IPS-15b (cell line): ENCODE measurements at regions not wholly inside any gene's neighbourhood (a gene's known extent, or its start where the extent isn't known, plus 50 kb on each side); places are given as distances from the start of the nearest gene placed in this dataset.

Experiments
- H3K27me3 ChIP-seq: one replicate; pipeline ENCODE4 v1.6.1; 2013; ENCODE audit warnings: low read length; ENCODE audit not compliant: control insufficient read depth, insufficient read depth
- H3K36me3 ChIP-seq: one replicate; pipeline ENCODE4 v1.6.1; 2013; ENCODE audit warnings: low read length; ENCODE audit not compliant: control insufficient read depth, insufficient read depth
- H3K4me1 ChIP-seq: one replicate; pipeline ENCODE4 v1.6.1; 2013; ENCODE audit warnings: mild to moderate bottlenecking, low read length; ENCODE audit not compliant: control insufficient read depth, insufficient read depth
- H3K4me3 ChIP-seq: one replicate; pipeline ENCODE4 v1.5.1; 2013; ENCODE audit warnings: low read depth, low read length
- H3K9ac ChIP-seq: one replicate; pipeline ENCODE4 v1.6.1; 2013; ENCODE audit warnings: low read depth, mild to moderate bottlenecking, low read length
- H3K9me3 ChIP-seq: one replicate; pipeline ENCODE4 v1.6.1; 2013; ENCODE audit warnings: mild to moderate bottlenecking, low read length; ENCODE audit not compliant: control insufficient read depth, insufficient read depth

DNA sequence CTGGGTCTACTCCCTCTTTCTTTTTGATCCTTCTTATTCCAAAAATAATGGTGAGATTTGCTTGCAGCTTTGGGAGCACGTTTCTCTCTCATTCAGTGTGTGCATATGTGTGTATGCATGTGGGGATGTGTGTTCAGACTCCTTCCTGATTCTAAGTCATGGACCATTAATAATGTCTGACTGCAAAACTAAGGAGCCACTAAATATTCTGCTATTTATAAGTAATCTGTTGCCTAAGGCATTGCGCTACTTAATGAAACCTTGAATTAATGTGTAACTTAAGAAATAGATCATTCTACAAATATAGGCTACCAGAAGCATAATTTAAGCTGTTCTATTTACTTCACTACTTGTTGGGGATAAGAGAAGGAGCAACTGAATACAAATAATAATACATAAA lies 182.1 kb downstream of the TFCP2L1 start:
- no peaks in the 10 kb centered on the region for H3K4me1 ChIP-seq
- H3K36me3 ChIP-seq: no peaks in the 10 kb centered on the region
- peaks cover 2% of the 10 kb centered on the region for H3K27me3 ChIP-seq
- H3K9me3 ChIP-seq: no peaks in the 10 kb centered on the region
- H3K9ac ChIP-seq: no peak overlapping the region
- H3K4me3 ChIP-seq: no peak overlapping the region

DNA sequence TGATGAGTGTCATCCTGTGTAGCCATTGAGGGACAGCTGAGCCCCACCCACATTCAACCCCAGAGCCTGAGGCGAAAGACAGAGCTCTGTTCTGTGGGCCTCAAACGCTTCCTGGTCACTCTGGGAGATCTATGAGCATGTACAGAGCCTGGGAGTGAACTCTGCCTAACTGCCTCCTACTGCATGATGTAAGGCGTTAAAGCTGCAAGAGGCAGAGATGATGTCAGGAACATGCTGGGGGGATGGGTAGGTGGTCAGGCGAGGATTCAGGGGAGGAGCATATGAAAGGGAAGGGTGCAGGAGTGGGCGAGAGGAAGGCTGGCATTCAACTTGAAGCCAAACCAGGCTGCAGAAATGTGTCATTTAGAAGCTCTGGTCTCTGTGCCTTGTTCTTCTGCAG lies 181.0 kb downstream of the TFCP2L1 start:
- Histone ChIP-seq H3K27me3 (peaks cover 2% of the 10 kb centered on the region), H3K4me3 (no peak overlapping the region), H3K36me3 (no peaks in the 10 kb centered on the region), H3K9ac (no peak overlapping the region), H3K9me3 (no peaks in the 10 kb centered on the region), H3K4me1 (no peaks in the 10 kb centered on the region)

DNA sequence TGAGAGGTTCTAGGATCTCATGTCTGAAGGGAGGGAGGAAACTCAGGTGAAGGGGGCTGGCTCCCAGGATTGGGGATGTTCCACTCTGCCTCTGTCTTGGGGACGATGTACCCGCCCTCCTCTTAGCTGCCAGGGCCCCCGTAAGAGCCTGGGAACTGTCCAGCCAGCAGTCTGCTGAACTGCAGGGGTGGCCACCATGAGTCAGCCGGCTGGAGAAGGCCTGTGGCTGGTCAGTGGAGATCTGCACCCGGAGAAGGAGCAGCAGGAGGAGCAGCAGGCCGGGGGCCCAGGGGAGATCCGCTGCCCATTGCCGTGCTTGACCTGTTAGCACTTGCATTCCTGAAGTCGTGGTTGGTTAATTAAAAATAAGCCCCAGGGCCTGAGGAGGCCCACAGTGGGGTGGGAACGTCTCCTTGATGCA lies 180.3 kb downstream of the TFCP2L1 start:
- no peak overlapping the region for H3K9ac ChIP-seq
- H3K4me1 ChIP-seq: no peaks in the 10 kb centered on the region
- no peaks in the 10 kb centered on the region for H3K9me3 ChIP-seq
- no peak overlapping the region for H3K4me3 ChIP-seq
- peaks cover 2% of the 10 kb centered on the region for H3K27me3 ChIP-seq
- H3K36me3 ChIP-seq: no peaks in the 10 kb centered on the region

DNA sequence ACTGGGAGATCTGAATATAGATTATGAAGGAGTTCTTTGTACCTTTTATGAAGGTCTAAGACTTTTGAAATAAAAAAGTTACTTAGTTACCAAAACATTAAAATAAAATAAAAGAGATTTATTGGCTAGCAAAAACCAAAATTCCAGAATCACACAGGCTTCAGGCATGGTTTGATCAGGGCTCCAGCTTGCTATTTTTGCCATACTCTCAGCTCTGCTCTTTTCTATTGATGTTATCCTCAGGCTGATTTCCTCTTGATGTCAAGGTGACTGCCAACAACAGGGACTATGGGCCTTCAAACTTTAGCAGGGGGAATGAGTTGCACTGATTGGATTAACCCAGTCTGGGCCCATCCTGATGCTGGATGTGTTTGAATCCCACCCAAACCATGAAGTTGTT lies 174.1 kb downstream of the TFCP2L1 start:
- no peaks in the 10 kb centered on the region for H3K9me3 ChIP-seq
- H3K4me1 ChIP-seq: no peaks in the 10 kb centered on the region
- H3K4me3 ChIP-seq: no peak overlapping the region
- no peaks in the 10 kb centered on the region for H3K36me3 ChIP-seq
- H3K27me3 ChIP-seq: no peaks in the 10 kb centered on the region
- H3K9ac ChIP-seq: no peak overlapping the region

DNA sequence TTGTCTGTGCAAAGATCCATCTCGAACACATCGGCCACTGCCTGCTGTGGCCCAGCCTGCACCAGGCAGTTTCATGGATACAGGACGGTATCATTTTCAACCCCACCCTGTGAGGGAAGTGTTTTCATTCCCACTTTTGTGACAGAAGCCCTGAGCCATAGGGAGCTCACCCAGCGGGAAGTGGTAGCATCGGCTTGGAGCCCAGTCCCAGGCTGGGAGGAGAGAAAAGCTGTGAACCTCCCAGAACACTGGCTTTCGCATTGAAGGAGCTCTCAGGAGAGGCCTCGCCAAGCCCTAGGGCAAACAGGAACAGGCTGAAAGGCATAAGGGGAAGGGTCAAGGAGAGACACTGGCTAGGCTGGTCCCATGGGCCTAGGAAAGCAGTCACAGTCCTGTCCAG lies 166.1 kb downstream of the TFCP2L1 start:
- Histone ChIP-seq H3K4me1 (no peaks in the 10 kb centered on the region), H3K27me3 (no peaks in the 10 kb centered on the region), H3K9ac (no peak overlapping the region), H3K36me3 (no peaks in the 10 kb centered on the region), H3K4me3 (no peak overlapping the region), H3K9me3 (no peaks in the 10 kb centered on the region)

DNA sequence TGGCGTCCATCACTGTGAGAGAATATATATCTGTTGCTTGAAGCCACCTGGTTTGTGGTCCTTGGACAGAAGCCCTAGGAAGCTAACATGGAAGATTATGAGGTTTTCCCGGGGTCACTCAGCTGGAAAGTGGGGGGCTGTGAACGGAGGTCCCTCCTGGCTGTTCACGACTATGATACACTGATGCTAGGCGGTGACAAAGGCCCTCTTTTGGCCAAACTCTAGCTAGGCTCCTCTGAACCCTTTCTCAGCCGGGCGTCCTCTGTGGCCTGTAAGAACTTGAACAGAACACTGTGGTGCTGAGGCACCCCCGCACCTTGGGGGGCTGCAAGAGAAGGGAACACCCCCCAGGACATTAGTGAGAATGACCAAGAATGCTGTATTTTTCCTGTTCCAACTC lies 164.6 kb downstream of the TFCP2L1 start:
- H3K36me3 ChIP-seq: no peaks in the 10 kb centered on the region
- H3K9me3 ChIP-seq: no peaks in the 10 kb centered on the region
- H3K4me3 ChIP-seq: no peak overlapping the region
- no peak overlapping the region for H3K9ac ChIP-seq
- H3K27me3 ChIP-seq: no peaks in the 10 kb centered on the region
- no peaks in the 10 kb centered on the region for H3K4me1 ChIP-seq

DNA sequence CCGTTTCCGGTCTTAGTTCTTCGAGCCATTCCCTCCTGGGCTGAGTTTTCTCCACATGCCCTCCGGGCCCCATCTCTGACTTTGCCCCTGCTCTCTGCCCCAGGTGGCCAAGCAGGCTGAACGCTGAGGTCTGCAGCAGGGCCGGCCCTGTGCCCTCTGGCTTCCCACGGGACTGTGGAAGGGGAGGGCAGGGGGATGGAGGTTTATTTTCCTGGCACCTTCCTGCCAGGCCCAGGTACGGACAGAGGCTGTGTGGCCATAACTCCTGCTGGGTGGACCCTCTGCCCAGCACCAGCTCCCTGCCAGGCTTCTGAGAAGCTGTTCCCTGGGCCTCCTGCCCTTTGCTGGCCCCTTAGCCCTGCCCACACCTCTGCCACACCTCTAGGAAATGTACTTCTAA lies 164.0 kb downstream of the TFCP2L1 start:
- Histone ChIP-seq H3K9me3 (no peaks in the 10 kb centered on the region), H3K4me3 (no peak overlapping the region), H3K36me3 (no peaks in the 10 kb centered on the region), H3K4me1 (no peaks in the 10 kb centered on the region), H3K9ac (no peak overlapping the region), H3K27me3 (no peaks in the 10 kb centered on the region)

DNA sequence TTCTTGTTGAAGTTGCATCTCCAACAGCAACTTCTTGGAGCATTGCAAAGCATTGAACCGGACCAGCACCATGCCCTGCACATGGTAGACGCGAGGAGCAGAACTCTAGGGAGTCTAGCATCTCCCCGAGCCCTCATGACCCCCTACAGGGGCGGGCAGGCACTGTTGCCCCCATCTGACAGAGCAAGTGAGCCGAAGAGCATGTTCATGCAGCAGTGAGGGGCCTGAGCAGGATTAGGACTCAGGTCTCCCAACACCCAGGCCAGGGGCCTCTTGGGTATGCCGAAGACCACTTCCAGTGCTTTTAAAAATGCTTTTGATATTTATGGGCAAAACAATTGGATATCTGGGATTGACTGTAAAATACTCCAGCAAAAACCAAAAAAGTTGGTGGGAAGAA lies 163.3 kb downstream of the TFCP2L1 start:
- no peaks in the 10 kb centered on the region for H3K4me1 ChIP-seq
- no peaks in the 10 kb centered on the region for H3K9me3 ChIP-seq
- H3K36me3 ChIP-seq: no peaks in the 10 kb centered on the region
- no peak overlapping the region for H3K9ac ChIP-seq
- H3K4me3 ChIP-seq: no peak overlapping the region
- no peaks in the 10 kb centered on the region for H3K27me3 ChIP-seq

DNA sequence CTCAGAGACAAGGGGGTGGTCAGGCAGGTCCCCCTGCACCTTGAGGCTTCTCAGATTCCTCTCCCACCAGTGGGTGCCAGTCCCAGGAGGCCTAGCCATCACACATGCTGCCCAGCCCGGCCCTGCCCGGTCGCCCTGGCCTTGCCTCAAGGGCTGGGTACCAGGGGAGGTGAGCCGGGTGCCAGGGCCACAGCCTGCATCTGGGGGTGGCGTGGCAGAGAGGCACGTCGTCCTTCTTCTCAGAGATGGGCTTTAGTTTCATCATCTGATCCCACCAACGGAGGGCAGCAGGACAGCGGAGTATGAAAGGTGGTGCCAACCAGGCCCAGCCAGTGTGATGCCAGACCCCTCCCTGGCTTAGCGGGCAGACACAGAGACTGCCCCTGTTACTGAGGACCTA lies 161.7 kb downstream of the TFCP2L1 start:
- Histone ChIP-seq H3K4me3 (no peak overlapping the region), H3K36me3 (no peaks in the 10 kb centered on the region)

DNA sequence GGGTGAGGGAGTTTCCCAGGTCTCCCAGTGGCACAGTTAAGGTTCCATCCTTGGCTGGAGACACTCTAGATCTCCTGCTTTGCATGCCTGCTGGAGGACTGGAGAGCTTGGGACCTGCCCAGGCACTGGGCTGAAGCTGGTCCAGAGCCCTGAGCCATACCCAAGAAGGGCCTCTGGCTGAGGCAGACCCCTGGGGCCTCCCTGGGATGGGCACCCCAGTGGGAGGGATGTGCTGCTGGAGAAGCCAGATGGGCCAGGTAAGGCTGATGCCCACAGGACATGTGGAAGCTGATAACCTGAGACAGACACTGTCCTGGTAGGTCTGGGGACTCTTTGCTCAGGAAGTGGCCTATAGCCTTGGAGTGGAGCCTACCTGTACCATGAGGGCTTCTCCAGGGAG lies 160.7 kb downstream of the TFCP2L1 start:
- Histone ChIP-seq H3K9me3 (no peaks in the 10 kb centered on the region), H3K27me3 (no peaks in the 10 kb centered on the region), H3K4me3 (no peak overlapping the region), H3K4me1 (peaks cover 5% of the 10 kb centered on the region), H3K36me3 (no peaks in the 10 kb centered on the region), H3K9ac (no peak overlapping the region)

More for the DNA sequence above, 161.7 kb downstream of the TFCP2L1 start:
- H3K9ac ChIP-seq: no peak overlapping the region
- H3K4me1 ChIP-seq: no peaks in the 10 kb centered on the region
- H3K27me3 ChIP-seq: no peaks in the 10 kb centered on the region
- H3K9me3 ChIP-seq: no peaks in the 10 kb centered on the region

DNA sequence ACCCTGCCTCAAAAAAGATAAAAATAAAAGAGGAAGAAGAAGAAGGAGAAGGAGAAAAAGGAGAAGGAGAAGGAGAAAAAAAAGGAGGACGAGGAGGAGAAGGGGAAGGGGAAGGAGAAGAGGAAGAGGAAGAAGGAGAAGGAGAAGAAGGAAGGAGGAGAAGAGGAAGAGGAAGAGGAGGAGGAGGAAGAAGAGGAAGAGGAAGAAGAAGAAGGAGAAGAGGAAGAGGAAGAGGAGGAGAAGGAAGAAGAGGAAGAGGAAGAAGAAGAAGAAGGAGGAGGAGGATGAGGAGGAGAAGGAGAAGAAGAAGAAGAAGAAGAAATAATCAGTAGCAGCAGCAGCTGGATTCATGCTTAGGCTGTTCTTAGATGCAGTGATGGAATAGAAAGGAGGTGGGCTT lies 159.7 kb downstream of the TFCP2L1 start:
- Histone ChIP-seq H3K9me3 (no peaks in the 10 kb centered on the region), H3K4me1 (peaks cover 5% of the 10 kb centered on the region), H3K4me3 (no peak overlapping the region), H3K27me3 (no peaks in the 10 kb centered on the region), H3K9ac (no peak overlapping the region), H3K36me3 (no peaks in the 10 kb centered on the region)

DNA sequence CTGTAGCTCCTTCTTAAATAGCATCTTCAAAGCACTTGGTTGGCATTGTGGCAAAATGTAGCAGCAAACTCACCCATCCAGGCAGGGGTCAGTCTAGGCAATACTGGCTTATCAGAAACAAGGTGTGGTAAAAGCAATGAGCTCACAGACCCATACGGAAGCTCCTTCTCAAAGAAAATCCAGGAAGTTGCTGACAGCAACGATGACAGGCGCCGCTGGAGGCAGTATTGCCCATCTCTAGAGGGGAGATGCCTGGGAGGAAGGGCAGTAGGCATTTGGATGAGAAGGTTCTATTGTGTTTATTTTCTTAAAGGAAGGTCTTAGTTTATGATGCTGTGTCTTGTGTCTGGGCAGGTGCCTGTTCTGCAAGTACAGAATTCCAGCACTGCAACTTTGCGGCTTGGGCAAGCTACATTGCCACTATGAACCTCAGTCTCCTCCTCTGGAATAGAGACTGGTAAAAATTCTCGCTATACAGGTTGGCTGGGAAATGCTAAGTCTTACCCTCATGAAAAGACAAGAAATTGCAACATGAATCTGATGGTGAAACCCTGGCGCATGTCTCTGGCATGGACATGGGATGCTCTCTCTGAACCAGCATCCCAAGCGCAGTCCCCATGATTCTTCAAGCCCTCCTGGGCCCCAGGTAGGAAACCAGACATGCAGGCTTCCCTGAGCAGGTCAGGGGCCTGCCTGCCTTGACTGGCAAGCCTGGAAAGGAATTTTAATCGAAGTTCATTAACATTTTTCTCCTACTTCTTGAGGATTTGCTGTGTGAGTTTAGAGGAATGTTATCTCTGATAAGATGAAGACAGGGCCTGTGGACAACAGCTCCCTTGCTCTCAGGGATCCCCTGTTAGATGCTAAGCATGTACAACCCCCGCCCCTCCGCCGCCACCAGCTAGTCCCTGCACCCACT lies 156.0 kb downstream of the TFCP2L1 start:
- H3K4me3 ChIP-seq: no peak overlapping the region
- peaks cover 5% of the 10 kb centered on the region for H3K4me1 ChIP-seq
- no peaks in the 10 kb centered on the region for H3K9me3 ChIP-seq
- no peaks in the 10 kb centered on the region for H3K36me3 ChIP-seq
- no peak overlapping the region for H3K9ac ChIP-seq
- no peaks in the 10 kb centered on the region for H3K27me3 ChIP-seq
